NCI-H2196 treated with DMSO at 0.1 percent for 48 hours (cell line): ENCODE measurements at regions not wholly inside any gene's neighbourhood (a gene's known extent, or its start where the extent isn't known, plus 50 kb on each side); places are given as distances from the start of the nearest gene placed in this dataset.

Source experiments
- DNase-seq: peaks from one replicate; lab custom pipeline; 2025; ENCODE audit not compliant: unreplicated experiment; lab: John Stamatoyannopoulos, UW

GRCh38 chr19:32146664-32147063 lies 198.7 kb upstream of the ZNF507 start:
- no peak for DNase-seq

GRCh38 chr19:32150605-32151004 lies 194.8 kb upstream of the ZNF507 start:
- DNase-seq: no peak

DNA sequence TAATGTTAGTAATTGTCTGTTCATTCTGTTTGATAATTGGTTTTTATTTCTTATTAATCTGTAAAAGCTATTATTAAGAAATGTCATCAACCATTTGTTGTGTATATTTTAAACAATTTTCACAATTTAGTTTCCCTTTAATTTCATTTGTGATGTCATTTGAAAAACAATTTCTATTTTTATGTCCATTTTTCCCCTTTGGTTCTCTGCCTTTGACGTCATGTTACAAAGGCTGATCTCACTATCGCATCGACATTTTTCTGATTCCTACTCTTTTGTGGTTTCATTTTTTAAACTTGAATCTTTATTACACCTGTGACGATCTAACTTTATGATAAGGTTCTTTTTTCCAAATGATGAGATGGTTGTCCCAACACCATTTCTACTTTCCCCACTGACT lies 191.0 kb upstream of the ZNF507 start:
- no peak for DNase-seq

- DNase-seq: no peak
These were observed 180.9 kb upstream of the ZNF507 start for GRCh38 chr19:32164384-32164992.

GRCh38 chr19:32165141-32165540 lies 180.3 kb upstream of the ZNF507 start:
- no peak for DNase-seq

- DNase-seq: no peak
These were observed 179.7 kb upstream of the ZNF507 start for GRCh38 chr19:32165750-32166149.

GRCh38 chr19:32166238-32166637 lies 179.2 kb upstream of the ZNF507 start:
- DNase-seq: no peak

DNA sequence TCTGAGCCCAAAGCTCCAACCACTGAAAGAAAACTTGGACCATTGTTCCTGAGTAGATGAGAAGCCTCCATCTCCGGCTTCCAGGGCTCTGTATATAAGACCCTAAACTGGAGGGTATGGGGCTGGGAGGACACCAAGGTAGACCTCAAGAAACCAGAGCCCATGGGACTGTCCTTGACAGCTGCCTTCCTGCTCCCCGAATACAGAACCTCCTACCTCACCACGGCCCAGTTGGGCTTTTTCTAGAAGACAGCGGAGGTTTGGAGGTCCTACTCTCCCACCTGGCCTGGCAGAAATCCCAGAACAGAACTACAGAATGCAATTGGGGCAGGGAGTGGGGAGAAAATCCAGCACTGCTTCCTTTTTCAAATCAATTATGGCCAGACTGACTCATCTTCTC lies 177.3 kb upstream of the ZNF507 start:
- no peak for DNase-seq

GRCh38 chr19:32168606-32169005 lies 176.8 kb upstream of the ZNF507 start:
- DNase-seq: no peak

GRCh38 chr19:32171719-32172151 lies 173.7 kb upstream of the ZNF507 start:
- DNase-seq: no peak

GRCh38 chr19:32172566-32173160 lies 172.7 kb upstream of the ZNF507 start:
- no peak for DNase-seq

DNA sequence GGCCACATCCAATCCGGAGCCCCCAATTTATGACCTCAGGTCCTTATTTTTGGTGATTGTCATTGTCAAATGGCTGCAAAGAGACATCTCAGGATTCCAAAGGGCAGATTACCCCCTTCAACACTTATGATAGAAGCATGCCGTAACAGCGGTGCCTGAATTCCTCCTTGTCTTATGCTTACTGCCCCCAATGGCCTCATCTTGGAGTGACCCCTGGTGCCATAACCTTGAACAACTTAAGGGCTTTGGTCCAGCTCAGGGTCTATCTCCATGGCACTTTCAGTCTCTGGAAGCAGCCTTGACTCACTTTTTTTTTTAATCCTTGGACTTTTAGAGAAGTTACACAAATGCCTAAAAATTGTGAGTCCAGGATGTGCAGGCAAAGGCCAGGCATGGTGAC lies 171.6 kb upstream of the ZNF507 start:
- no peak for DNase-seq

DNA sequence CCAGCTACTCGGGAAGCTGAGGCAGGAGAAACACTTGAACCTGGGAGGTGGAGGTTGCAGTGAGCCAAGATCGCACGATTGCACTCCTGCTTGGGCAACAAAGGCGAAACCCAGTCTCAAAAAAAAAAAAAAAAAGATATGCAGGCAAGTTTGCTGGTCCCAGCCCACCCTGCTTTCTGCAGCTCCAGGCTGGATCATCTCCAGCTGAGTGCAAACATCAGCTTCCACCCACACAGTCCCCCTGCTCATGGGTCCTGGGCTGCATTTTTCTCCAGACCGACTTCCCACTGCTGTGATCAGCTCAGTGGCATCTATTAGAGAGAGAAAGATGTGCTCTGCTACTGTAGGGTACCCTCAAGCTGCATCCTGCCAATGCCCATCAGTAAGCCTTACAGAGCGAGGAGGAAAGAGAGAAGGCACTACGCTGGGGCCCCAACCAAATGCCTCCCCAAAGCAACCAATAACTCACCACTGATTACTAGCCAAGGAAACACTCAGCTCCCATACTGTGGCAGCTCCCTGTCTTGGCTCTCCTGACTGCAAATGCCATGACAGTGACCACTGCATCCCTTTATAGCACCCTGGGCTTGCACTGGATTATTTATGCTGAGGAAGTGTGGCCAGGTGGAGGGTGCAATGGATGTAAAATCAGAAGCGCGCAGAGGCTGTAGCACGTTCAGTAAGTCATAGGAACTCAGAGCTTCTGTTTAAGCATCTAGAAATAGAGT lies 170.9 kb upstream of the ZNF507 start:
- no peak for DNase-seq

DNA sequence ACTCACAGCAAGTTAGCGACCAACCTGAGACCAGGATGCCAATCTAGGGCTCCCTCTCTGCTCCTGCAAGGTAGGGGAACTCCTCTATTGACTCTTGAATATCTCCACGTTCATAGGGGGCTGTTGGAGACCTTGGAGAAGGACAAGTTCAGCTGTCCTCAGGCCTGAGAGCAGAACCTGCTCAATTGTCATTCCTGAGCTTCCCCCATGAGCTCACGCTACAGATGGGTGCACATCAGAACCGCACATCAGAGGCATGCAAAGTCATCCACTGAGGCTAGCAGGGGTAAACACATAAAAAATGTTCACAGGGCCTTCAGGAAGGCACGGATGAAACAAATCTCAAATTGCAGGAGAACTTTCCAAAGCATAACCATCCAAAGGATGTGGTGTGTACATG lies 168.8 kb upstream of the ZNF507 start:
- no peak for DNase-seq

DNA sequence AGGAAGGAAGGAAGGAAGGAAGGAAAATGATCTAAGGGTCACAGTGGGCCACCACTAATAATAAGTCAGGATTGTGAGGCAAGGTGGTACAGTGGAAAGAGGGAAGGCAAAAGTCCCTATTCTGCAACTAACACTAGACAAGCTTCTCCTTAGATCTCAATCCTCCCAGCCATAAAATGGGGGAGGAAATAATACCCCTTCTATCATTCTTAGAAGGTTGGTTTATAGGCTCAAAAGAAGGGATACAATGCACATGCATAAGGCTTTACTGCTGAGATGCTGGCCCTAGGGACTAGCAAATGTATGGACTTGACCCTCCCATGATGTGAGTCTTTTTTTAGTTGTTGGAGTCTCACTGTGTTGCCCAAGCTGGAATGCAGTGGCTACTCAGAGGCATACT lies 167.7 kb upstream of the ZNF507 start:
- DNase-seq: no peak

DNA sequence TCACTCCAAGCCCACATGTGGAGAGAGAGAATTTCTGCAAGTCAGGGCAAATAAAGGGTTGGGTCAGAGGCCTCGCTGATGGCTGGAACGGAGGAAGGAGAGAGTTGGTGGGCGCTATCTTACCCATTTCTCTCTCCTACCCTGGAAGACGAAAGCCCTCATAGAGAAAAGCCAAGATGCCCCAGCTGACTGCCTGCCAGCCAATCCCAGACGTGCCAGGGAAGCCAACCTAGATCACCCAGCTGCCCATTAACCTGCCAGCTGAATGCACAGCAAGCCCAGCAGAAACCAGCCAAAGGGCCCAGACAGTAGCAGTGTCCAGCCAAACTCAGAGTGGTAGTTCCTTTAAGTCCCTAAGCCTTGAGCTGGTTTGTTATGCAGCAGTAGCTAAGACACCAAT lies 167.0 kb upstream of the ZNF507 start:
- DNase-seq: no peak

GRCh38 chr19:32178956-32179355 lies 166.5 kb upstream of the ZNF507 start:
- DNase-seq: no peak

- no peak for DNase-seq
These were observed 164.0 kb upstream of the ZNF507 start for GRCh38 chr19:32181216-32181920.

DNA sequence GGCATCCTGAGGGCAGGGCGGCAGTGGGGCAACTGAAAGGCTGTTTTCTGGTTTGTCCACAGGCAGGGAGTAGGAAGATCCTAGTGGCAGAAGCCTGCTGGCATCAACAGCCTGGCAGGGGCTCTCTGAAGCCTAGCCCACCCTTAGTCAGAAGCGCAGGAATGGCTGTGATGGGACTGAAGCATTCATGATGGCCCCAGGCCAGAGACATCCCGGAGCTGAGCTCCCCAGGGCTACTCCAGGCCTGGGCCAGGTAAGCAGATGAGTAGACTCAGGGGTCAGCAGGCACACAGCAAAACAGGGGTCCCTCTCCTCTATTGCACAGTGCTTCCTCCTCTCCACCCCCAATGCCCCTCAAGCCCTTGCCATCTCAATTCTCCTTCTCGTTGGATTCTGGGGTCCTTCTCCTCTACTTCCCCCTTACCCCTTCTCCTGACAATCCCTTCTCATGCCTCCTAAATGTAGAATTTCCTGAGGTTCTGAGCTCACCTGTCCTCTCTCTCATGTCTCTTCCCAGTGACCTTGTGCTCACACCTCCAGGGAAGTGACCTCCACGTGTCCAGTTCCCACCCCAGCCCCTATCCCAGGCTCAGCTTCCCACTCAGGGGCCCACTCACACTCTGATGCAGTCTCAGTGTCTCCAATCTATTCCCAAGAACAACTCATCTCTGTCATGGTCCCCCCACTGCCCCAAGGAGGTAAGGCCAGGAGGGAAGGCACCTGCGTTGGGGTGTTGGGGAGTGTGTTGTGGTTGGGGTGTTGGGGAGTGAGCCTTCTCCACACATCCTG lies 158.7 kb upstream of the ZNF507 start:
- DNase-seq: no peak

GRCh38 chr19:32188921-32189320 lies 156.5 kb upstream of the ZNF507 start:
- DNase-seq: no peak
